ENCODE measurements at regions not wholly inside any gene's neighbourhood (a gene's known extent, or its start where the extent isn't known, plus 50 kb on each side); places are given as distances from the start of the nearest gene placed in this dataset.

DNA sequence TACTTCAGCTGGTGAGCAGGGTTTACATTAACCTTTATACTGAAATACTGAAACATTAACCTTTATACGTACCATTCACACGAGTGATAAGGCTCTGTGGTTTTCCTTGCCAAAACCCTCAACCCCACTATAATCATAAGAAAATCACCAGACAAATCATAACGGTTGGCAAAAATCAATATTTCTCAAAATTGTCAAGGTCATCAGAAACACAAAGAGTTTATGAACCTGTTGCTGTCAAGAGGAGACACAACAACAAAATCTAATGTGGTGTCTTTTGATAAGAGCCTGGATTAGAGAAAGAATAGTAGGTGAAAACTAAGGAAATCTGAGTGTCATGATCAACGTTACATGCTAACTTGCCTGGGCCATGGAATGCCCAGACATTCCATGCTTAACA lies 396.9 kb upstream of the TMEFF2 start:
- POLR2A ChIA-PET (ENCODE audit: low non-redundant PET): no interaction called here
- CTCF ChIA-PET: no interaction called here
- DNase-seq (ENCODE audit: low spot score): no peak
- H3K9me3 ChIP-seq (ENCODE audit: low read depth, low read length, poor library complexity, severe bottlenecking): no peaks in the 10 kb centered on the region
- H3K27ac ChIP-seq (ENCODE audit: low read depth, low read length, poor library complexity, severe bottlenecking): no peak overlapping the region
- intact Hi-C loops (cut with micrococcal nuclease; ENCODE audit: unreplicated experiment): no loop called here
- H3K4me3 ChIP-seq (ENCODE audit: low read depth, low read length, poor library complexity, severe bottlenecking): no peak overlapping the region
- no TSS peak for BruUV-seq (replicated peaks)
- no peaks in the 10 kb centered on the region for H3K36me3 ChIP-seq (ENCODE audit: insufficient read depth, low read length, poor library complexity, severe bottlenecking)
- no peaks in the 10 kb centered on the region for H3K4me1 ChIP-seq (ENCODE audit: insufficient read depth, low read length, poor library complexity, severe bottlenecking)
- no peak for TF ChIP-seq EZH2 (IDR thresholded peaks at IDR 0.05; ENCODE audit: borderline replicate concordance, low read depth, low read length, poor library complexity, severe bottlenecking)
- TF ChIP-seq, protein P1, sequence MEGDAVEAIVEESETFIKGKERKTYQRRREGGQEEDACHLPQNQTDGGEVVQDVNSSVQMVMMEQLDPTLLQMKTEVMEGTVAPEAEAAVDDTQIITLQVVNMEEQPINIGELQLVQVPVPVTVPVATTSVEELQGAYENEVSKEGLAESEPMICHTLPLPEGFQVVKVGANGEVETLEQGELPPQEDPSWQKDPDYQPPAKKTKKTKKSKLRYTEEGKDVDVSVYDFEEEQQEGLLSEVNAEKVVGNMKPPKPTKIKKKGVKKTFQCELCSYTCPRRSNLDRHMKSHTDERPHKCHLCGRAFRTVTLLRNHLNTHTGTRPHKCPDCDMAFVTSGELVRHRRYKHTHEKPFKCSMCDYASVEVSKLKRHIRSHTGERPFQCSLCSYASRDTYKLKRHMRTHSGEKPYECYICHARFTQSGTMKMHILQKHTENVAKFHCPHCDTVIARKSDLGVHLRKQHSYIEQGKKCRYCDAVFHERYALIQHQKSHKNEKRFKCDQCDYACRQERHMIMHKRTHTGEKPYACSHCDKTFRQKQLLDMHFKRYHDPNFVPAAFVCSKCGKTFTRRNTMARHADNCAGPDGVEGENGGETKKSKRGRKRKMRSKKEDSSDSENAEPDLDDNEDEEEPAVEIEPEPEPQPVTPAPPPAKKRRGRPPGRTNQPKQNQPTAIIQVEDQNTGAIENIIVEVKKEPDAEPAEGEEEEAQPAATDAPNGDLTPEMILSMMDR (conservative IDR thresholded peaks at IDR 0.05; ENCODE audit: low read depth, low read length): no peak
- no peaks in the 10 kb centered on the region for H3K27me3 ChIP-seq (replicated peaks; ENCODE audit: insufficient read depth, low read depth, low read length, poor library complexity)

DNA sequence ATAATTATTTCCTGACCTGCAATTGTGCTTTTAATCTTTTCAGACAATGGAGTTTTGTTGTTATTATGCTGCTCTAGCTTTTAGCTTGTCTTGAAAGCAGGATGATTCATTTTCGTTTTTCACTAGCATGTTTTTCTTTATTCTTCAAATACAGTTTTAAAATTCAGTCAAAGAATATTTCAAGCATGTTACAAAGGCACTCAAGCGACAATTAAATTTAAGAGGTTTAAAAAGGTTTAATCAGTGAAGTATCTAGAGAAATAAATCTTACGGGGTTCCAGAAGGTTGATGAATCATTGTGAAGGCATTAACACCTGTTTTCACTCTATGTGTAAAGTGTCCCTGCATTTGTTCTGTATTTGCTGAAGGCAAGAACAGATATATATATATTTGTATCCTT lies 390.7 kb upstream of the TMEFF2 start:
- H3K9me3 ChIP-seq (ENCODE audit: low read depth, low read length, poor library complexity, severe bottlenecking): no peaks in the 10 kb centered on the region
- H3K27me3 ChIP-seq (replicated peaks; ENCODE audit: insufficient read depth, low read depth, low read length, poor library complexity): no peaks in the 10 kb centered on the region
- no peak for DNase-seq (ENCODE audit: low spot score)
- no peaks in the 10 kb centered on the region for H3K36me3 ChIP-seq (ENCODE audit: insufficient read depth, low read length, poor library complexity, severe bottlenecking)
- ChIA-PET CTCF (no interaction called here), POLR2A (ENCODE audit: low non-redundant PET) (no interaction called here)
- no peak overlapping the region for H3K4me3 ChIP-seq (ENCODE audit: low read depth, low read length, poor library complexity, severe bottlenecking)
- H3K27ac ChIP-seq (ENCODE audit: low read depth, low read length, poor library complexity, severe bottlenecking): no peak overlapping the region
- intact Hi-C loops (cut with micrococcal nuclease; ENCODE audit: unreplicated experiment): no loop called here
- no peak for TF ChIP-seq EZH2 (IDR thresholded peaks at IDR 0.05; ENCODE audit: borderline replicate concordance, low read depth, low read length, poor library complexity, severe bottlenecking)
- TF ChIP-seq, protein P1 (conservative IDR thresholded peaks at IDR 0.05; ENCODE audit: low read depth, low read length): no peak
- no TSS peak for BruUV-seq (replicated peaks)
- H3K4me1 ChIP-seq (ENCODE audit: insufficient read depth, low read length, poor library complexity, severe bottlenecking): no peaks in the 10 kb centered on the region

DNA sequence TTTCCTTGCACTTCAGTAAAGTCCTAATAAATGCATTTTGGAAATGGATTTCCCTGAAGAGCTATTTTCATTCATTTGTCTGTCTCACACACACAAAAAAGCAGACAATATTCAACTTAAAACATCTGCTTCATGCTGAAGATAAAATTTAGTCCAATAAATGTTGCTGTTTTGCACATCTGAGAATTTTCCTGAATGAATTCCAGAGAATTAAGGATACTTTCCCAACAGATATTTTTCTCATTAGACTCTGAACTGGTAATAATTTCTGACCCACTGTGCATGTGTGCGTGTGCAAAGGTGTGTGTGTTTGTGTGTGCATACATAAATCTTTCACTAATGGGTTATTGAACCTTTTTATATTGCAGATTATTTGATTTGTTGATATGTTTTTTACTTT lies 390.2 kb upstream of the TMEFF2 start:
- POLR2A ChIA-PET (ENCODE audit: low non-redundant PET): no interaction called here
- H3K27ac ChIP-seq (ENCODE audit: low read depth, low read length, poor library complexity, severe bottlenecking): no peak overlapping the region
- no peak for TF ChIP-seq EZH2 (IDR thresholded peaks at IDR 0.05; ENCODE audit: borderline replicate concordance, low read depth, low read length, poor library complexity, severe bottlenecking)
- TF ChIP-seq, protein P1 (conservative IDR thresholded peaks at IDR 0.05; ENCODE audit: low read depth, low read length): no peak
- no peaks in the 10 kb centered on the region for H3K27me3 ChIP-seq (replicated peaks; ENCODE audit: insufficient read depth, low read depth, low read length, poor library complexity)
- no TSS peak for BruUV-seq (replicated peaks)
- no peak overlapping the region for H3K4me3 ChIP-seq (ENCODE audit: low read depth, low read length, poor library complexity, severe bottlenecking)
- DNase-seq (ENCODE audit: low spot score): no peak
- H3K36me3 ChIP-seq (ENCODE audit: insufficient read depth, low read length, poor library complexity, severe bottlenecking): no peaks in the 10 kb centered on the region
- no peaks in the 10 kb centered on the region for H3K4me1 ChIP-seq (ENCODE audit: insufficient read depth, low read length, poor library complexity, severe bottlenecking)
- CTCF ChIA-PET: no interaction called here
- intact Hi-C loops (cut with micrococcal nuclease; ENCODE audit: unreplicated experiment): no loop called here
- no peaks in the 10 kb centered on the region for H3K9me3 ChIP-seq (ENCODE audit: low read depth, low read length, poor library complexity, severe bottlenecking)
